HCT116 (cell line): ENCODE measurements at regions not wholly inside any gene's neighbourhood (a gene's known extent, or its start where the extent isn't known, plus 50 kb on each side); places are given as distances from the start of the nearest gene placed in this dataset.
"Not testable (repeated sequence)": the region's sequence is repeated elsewhere in the genome, so short reads cannot be mapped to it uniquely, and the experiment has no call there.

Source experiments
- ATF3 ChIP-seq: IDR thresholded peaks from 2 replicates; pipeline ENCODE4 v1.6.1; 2012
- CTCF ChIP-seq, 3 experiments: fragments of 200-600 bp in 1 of 3; sonication (generic) in 1 of 3; IDR thresholded peaks in 2 of 3; conservative IDR thresholded peaks in 1 of 3; 2 replicates each; pipeline ENCODE4 v1.5.1; 2012 to 2017; ENCODE audit warnings: low read depth in 2 of 3, low read length in 2 of 3, antibody characterized with exemption in 1 of 3, borderline replicate concordance in 1 of 3, control low read depth in 1 of 3, mild to moderate bottlenecking in 1 of 3, mixed read lengths in 1 of 3, mixed run types in 1 of 3, moderate library complexity in 1 of 3; ENCODE audit not compliant: insufficient read depth in 1 of 3
- EGR1 ChIP-seq: IDR thresholded peaks from 2 replicates; pipeline ENCODE4 v1.6.1; 2012; ENCODE audit warnings: low read depth
- ELF1 ChIP-seq: IDR thresholded peaks from 2 replicates; pipeline ENCODE4 v1.6.1; 2012; ENCODE audit warnings: low read depth, borderline replicate concordance
- EZH2 ChIP-seq: fragments of 200-600 bp; sonication (generic); IDR thresholded peaks from 2 replicates; pipeline ENCODE4 v1.6.1; 2017; ENCODE audit warnings: antibody characterized with exemption, mixed run types
- JUND ChIP-seq: IDR thresholded peaks from 2 replicates; pipeline ENCODE4 v1.6.1; 2012
- POLR2A ChIP-seq: IDR thresholded peaks from 2 replicates; pipeline ENCODE4 v1.7.0; 2011; ENCODE audit warnings: borderline replicate concordance; ENCODE audit not compliant: insufficient read depth, insufficient read length; ENCODE audit errors: extremely low read depth
- POLR2AphosphoS5 ChIP-seq: IDR thresholded peaks from 2 replicates; pipeline ENCODE4 v1.6.1; 2011; ENCODE audit warnings: mild to moderate bottlenecking, low read depth, low read length, moderate library complexity
- RAD21 ChIP-seq: IDR thresholded peaks from 2 replicates; pipeline ENCODE4 v1.6.1; 2012; ENCODE audit warnings: low read depth, mild to moderate bottlenecking
- REST ChIP-seq: IDR thresholded peaks from 2 replicates; pipeline ENCODE4 v1.6.1; 2012; ENCODE audit warnings: low read depth
- SIN3A ChIP-seq: IDR thresholded peaks from 2 replicates; pipeline ENCODE4 v1.6.1; 2012; ENCODE audit warnings: low read depth
- ZBTB33 ChIP-seq: IDR thresholded peaks from 2 replicates; pipeline ENCODE4 v1.6.1; 2011; ENCODE audit warnings: mild to moderate bottlenecking, low read length, moderate library complexity; ENCODE audit not compliant: insufficient replicate concordance; ENCODE audit errors: extremely low read depth

- not testable (repeated sequence) for TF ChIP-seq ELF1; CTCF (IDR thresholded peaks at IDR 0.05 in 2 of 3, conservative IDR thresholded peaks at IDR 0.05 in 1 of 3; ENCODE audit: borderline replicate concordance in 1 of 3, insufficient read depth in 1 of 3, low read depth in 2 of 3, low read length in 2 of 3); JUND; RAD21; EZH2; POLR2AphosphoS5; POLR2A; ZBTB33; ATF3; EGR1; SIN3A; REST
These were observed 132.1 kb upstream of the MED13 start for GRCh38 chr17:62197156-62197555.
